ENCODE measurements at regions not wholly inside any gene's neighbourhood (a gene's known extent, or its start where the extent isn't known, plus 50 kb on each side); places are given as distances from the start of the nearest gene placed in this dataset.

DNA sequence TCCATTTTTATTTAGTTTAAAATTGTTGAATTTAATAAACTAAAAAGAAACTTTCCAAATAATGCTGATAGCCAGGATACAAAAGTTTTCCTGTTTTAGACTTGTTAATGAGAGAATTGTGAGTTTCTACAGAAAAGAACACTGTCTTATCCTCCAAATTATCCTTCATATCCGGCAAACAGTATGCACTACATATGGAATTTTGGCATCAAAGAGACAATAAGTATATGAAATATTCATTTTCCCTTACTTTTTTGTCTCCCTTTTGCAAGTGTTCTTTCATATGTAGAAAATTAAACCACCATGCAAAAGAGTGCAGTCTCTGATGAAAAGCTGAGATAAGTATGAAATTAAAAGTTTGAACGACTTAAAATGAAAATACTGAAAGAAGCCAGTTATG lies 159.4 kb downstream of the UBE2E3 start:
- H3K9me3 ChIP-seq (ENCODE audit: control insufficient read depth, insufficient read depth, low read length), result peaks cover 3% of the 10 kb centered on the region
- no peaks in the 10 kb centered on the region for H3K27me3 ChIP-seq (ENCODE audit: control insufficient read depth, insufficient read depth, low read length)
- no peak overlapping the region for H3K4me3 ChIP-seq (ENCODE audit: low read length)
- H3K27ac ChIP-seq (ENCODE audit: low read length), result peak overlapping the region; percentile 35
- H3K4me1 Mint-ChIP-seq, result peaks cover 66 to 67% of the 10 kb centered on the region in 2 donors
- DNase-seq, result no peak
- peaks cover 18% of the 10 kb centered on the region for H3K4me1 ChIP-seq (ENCODE audit: control insufficient read depth, insufficient read depth, low read length)
- no peaks in the 10 kb centered on the region for H3K27me3 Mint-ChIP-seq (ENCODE audit: low read depth in 2 of 2)
- no peaks in the 10 kb centered on the region for H3K9me3 Mint-ChIP-seq
- 14% methylated on average over 1 of the region's 2 CpGs for WGBS (ENCODE audit: insufficient coverage)
- no peak for ATAC-seq
- no peaks in the 10 kb centered on the region for H3K36me3 ChIP-seq (ENCODE audit: control insufficient read depth, insufficient read depth, low read length)
- TF ChIP-seq, protein P1, sequence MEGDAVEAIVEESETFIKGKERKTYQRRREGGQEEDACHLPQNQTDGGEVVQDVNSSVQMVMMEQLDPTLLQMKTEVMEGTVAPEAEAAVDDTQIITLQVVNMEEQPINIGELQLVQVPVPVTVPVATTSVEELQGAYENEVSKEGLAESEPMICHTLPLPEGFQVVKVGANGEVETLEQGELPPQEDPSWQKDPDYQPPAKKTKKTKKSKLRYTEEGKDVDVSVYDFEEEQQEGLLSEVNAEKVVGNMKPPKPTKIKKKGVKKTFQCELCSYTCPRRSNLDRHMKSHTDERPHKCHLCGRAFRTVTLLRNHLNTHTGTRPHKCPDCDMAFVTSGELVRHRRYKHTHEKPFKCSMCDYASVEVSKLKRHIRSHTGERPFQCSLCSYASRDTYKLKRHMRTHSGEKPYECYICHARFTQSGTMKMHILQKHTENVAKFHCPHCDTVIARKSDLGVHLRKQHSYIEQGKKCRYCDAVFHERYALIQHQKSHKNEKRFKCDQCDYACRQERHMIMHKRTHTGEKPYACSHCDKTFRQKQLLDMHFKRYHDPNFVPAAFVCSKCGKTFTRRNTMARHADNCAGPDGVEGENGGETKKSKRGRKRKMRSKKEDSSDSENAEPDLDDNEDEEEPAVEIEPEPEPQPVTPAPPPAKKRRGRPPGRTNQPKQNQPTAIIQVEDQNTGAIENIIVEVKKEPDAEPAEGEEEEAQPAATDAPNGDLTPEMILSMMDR (IDR thresholded peaks at IDR 0.05), result no peak
- no peaks in the 10 kb centered on the region for H3K36me3 Mint-ChIP-seq
- intact Hi-C loops (cut with micrococcal nuclease), result loop anchor here (5.0 kb wide), 2 partner anchors 33 to 167 kb away; no protein-coding TSS in a partner anchor
- H3K27ac Mint-ChIP-seq, result peak overlapping the region; percentile 91 to 92
- no peak overlapping the region for H3K4me3 Mint-ChIP-seq

GRCh38 chr2:181140414-181140813 lies 160.0 kb downstream of the UBE2E3 start:
- no peaks in the 10 kb centered on the region for H3K9me3 Mint-ChIP-seq
- Histone ChIP-seq H3K4me1 (ENCODE audit: control insufficient read depth, insufficient read depth, low read length) (peaks cover 24% of the 10 kb centered on the region), H3K4me3 (ENCODE audit: low read length) (no peak overlapping the region), H3K27ac (ENCODE audit: low read length) (no peak overlapping the region), H3K27me3 (ENCODE audit: control insufficient read depth, insufficient read depth, low read length) (no peaks in the 10 kb centered on the region), H3K9me3 (ENCODE audit: control insufficient read depth, insufficient read depth, low read length) (peaks cover 5% of the 10 kb centered on the region), H3K36me3 (ENCODE audit: control insufficient read depth, insufficient read depth, low read length) (no peaks in the 10 kb centered on the region)
- TF ChIP-seq, protein P1 (IDR thresholded peaks at IDR 0.05), result no peak
- ATAC-seq, result peak; percentile 45 to 58 (median 54)
- H3K4me1 Mint-ChIP-seq, result peaks cover 72 to 73% of the 10 kb centered on the region in 2 donors
- H3K27me3 Mint-ChIP-seq (ENCODE audit: low read depth in 2 of 2), result no peaks in the 10 kb centered on the region
- peak in 1 of 2 donors; percentile 69 for DNase-seq
- WGBS (ENCODE audit: insufficient coverage), result 82% methylated on average over 1 of the region's 1 CpG
- H3K4me3 Mint-ChIP-seq, result peak overlapping the region; percentile 28
- intact Hi-C loops (cut with micrococcal nuclease), result loop anchor here (5.0 kb wide), 2 partner anchors 33 to 167 kb away; no protein-coding TSS in a partner anchor
- peak overlapping the region; percentile 91 to 92 for H3K27ac Mint-ChIP-seq
- H3K36me3 Mint-ChIP-seq, result no peaks in the 10 kb centered on the region

GRCh38 chr2:181140928-181141327 lies 160.5 kb downstream of the UBE2E3 start:
- ATAC-seq (no peak), DNase-seq (no peak)
- Mint-ChIP-seq H3K36me3 (no peaks in the 10 kb centered on the region), H3K27ac (peak overlapping the region; percentile 91 to 92), H3K4me3 (peak overlapping the region; percentile 78), H3K4me1 (peaks cover 74 to 75% of the 10 kb centered on the region in 2 donors), H3K9me3 (no peaks in the 10 kb centered on the region), H3K27me3 (ENCODE audit: low read depth in 2 of 2) (no peaks in the 10 kb centered on the region)
- no peaks in the 10 kb centered on the region for H3K27me3 ChIP-seq (ENCODE audit: control insufficient read depth, insufficient read depth, low read length)
- peaks cover 29% of the 10 kb centered on the region for H3K4me1 ChIP-seq (ENCODE audit: control insufficient read depth, insufficient read depth, low read length)
- no peaks in the 10 kb centered on the region for H3K36me3 ChIP-seq (ENCODE audit: control insufficient read depth, insufficient read depth, low read length)
- intact Hi-C loops (cut with micrococcal nuclease), result loop anchor here (1.0 to 5.0 kb wide), 3 partner anchors 17 to 166 kb away; no protein-coding TSS in a partner anchor
- peak overlapping the region; percentile 39 for H3K27ac ChIP-seq (ENCODE audit: low read length)
- peaks cover 6% of the 10 kb centered on the region for H3K9me3 ChIP-seq (ENCODE audit: control insufficient read depth, insufficient read depth, low read length)
- WGBS (ENCODE audit: insufficient coverage), result 75% methylated on average over 1 of the region's 1 CpG
- TF ChIP-seq, protein P1 (IDR thresholded peaks at IDR 0.05), result no peak
- no peak overlapping the region for H3K4me3 ChIP-seq (ENCODE audit: low read length)

DNA sequence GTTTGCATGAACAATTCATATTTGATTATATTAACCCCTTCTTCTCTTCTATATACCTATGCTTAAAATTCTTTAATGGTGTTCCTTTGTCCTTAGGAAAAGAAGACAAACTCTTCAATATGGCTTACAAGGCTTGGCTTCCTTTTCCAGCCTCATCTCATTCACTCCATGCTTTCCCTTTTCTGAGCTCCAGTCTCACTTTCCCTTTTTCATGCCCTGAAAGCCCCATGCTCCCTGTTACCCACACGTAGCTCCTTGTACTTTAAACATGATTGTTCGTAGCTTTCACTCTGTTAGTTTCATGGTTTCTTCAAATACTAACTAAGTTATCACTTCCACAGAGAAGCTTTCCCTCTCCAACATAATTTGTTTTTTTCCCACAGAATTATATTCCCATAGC lies 161.3 kb downstream of the UBE2E3 start:
- peaks cover 31% of the 10 kb centered on the region for H3K4me1 ChIP-seq (ENCODE audit: control insufficient read depth, insufficient read depth, low read length)
- intact Hi-C loops (cut with micrococcal nuclease), result loop anchor here (1.0 to 5.0 kb wide), 3 partner anchors 17 to 166 kb away; no protein-coding TSS in a partner anchor
- Mint-ChIP-seq H3K4me1 (peaks cover 82% of the 10 kb centered on the region in 2 donors), H3K4me3 (peak overlapping the region; percentile 78), H3K36me3 (no peaks in the 10 kb centered on the region), H3K27me3 (ENCODE audit: low read depth in 2 of 2) (no peaks in the 10 kb centered on the region), H3K9me3 (no peaks in the 10 kb centered on the region), H3K27ac (peak overlapping the region; percentile 91 to 92)
- 51% methylated on average over 2 of the region's 2 CpGs for WGBS (ENCODE audit: insufficient coverage)
- peaks cover 6% of the 10 kb centered on the region for H3K9me3 ChIP-seq (ENCODE audit: control insufficient read depth, insufficient read depth, low read length)
- DNase-seq (peak in 1 of 2 donors; percentile 49), ATAC-seq (no peak)
- no peaks in the 10 kb centered on the region for H3K27me3 ChIP-seq (ENCODE audit: control insufficient read depth, insufficient read depth, low read length)
- no peaks in the 10 kb centered on the region for H3K36me3 ChIP-seq (ENCODE audit: control insufficient read depth, insufficient read depth, low read length)
- H3K4me3 ChIP-seq (ENCODE audit: low read length), result no peak overlapping the region
- peak overlapping the region; percentile 39 for H3K27ac ChIP-seq (ENCODE audit: low read length)
- TF ChIP-seq, protein P1 (IDR thresholded peaks at IDR 0.05), result no peak

Data from natural killer cell (primary cell).